ENCODE measurements at regions not wholly inside any gene's neighbourhood (a gene's known extent, or its start where the extent isn't known, plus 50 kb on each side); places are given as distances from the start of the nearest gene placed in this dataset.

GRCh38 chr2:71815701-71816474, 331.8 kb downstream of the CYP26B1 start:
- no peak overlapping the region for H3K4me3 Mint-ChIP-seq
- no peak overlapping the region for H3K27ac Mint-ChIP-seq
- peaks cover 8% of the 10 kb centered on the region for H3K4me1 Mint-ChIP-seq
- DNase-seq (ENCODE audit: low spot score in 2 of 2, unreplicated experiment in 2 of 2): no peak
- no peak for TF ChIP-seq CTCF (IDR thresholded peaks at IDR 0.05; ENCODE audit: unreplicated experiment)
- no peaks in the 10 kb centered on the region for H3K27me3 Mint-ChIP-seq (ENCODE audit: low read depth)
- peaks cover 4% of the 10 kb centered on the region for H3K9me3 Mint-ChIP-seq
- H3K36me3 Mint-ChIP-seq: no peaks in the 10 kb centered on the region

- H3K4me3 Mint-ChIP-seq: no peak overlapping the region
- no peak for DNase-seq (ENCODE audit: low spot score in 2 of 2, unreplicated experiment in 2 of 2)
- H3K4me1 Mint-ChIP-seq: peaks cover 8% of the 10 kb centered on the region
Measured at GRCh38 chr2:71814885-71815284, 332.8 kb downstream of the CYP26B1 start.

GRCh38 chr2:71813807-71814470, 333.7 kb downstream of the CYP26B1 start:
- TF ChIP-seq CTCF (IDR thresholded peaks at IDR 0.05; ENCODE audit: unreplicated experiment): no peak

More at GRCh38 chr2:71814885-71815284, 332.8 kb downstream of the CYP26B1 start:
- no peak overlapping the region for H3K27ac Mint-ChIP-seq
- H3K36me3 Mint-ChIP-seq: no peaks in the 10 kb centered on the region
- H3K9me3 Mint-ChIP-seq: no peaks in the 10 kb centered on the region
- no peaks in the 10 kb centered on the region for H3K27me3 Mint-ChIP-seq (ENCODE audit: low read depth)
- TF ChIP-seq CTCF (IDR thresholded peaks at IDR 0.05; ENCODE audit: unreplicated experiment): no peak

GRCh38 chr2:71813315-71813714, 334.3 kb downstream of the CYP26B1 start:
- H3K27ac Mint-ChIP-seq: no peak overlapping the region
- no peaks in the 10 kb centered on the region for H3K36me3 Mint-ChIP-seq
- no peaks in the 10 kb centered on the region for H3K27me3 Mint-ChIP-seq (ENCODE audit: low read depth)
- peaks cover 9% of the 10 kb centered on the region for H3K4me1 Mint-ChIP-seq
- no peak for TF ChIP-seq CTCF (IDR thresholded peaks at IDR 0.05; ENCODE audit: unreplicated experiment)
- no peaks in the 10 kb centered on the region for H3K9me3 Mint-ChIP-seq
- no peak for DNase-seq (ENCODE audit: low spot score in 2 of 2, unreplicated experiment in 2 of 2)
- no peak overlapping the region for H3K4me3 Mint-ChIP-seq

More at GRCh38 chr2:71813807-71814470, 333.7 kb downstream of the CYP26B1 start:
- H3K27me3 Mint-ChIP-seq (ENCODE audit: low read depth): no peaks in the 10 kb centered on the region
- no peaks in the 10 kb centered on the region for H3K36me3 Mint-ChIP-seq
- H3K4me3 Mint-ChIP-seq: no peak overlapping the region
- H3K27ac Mint-ChIP-seq: no peak overlapping the region
- DNase-seq (ENCODE audit: low spot score in 2 of 2, unreplicated experiment in 2 of 2): no peak
- H3K4me1 Mint-ChIP-seq: peaks cover 8% of the 10 kb centered on the region
- no peaks in the 10 kb centered on the region for H3K9me3 Mint-ChIP-seq

GRCh38 chr2:71812736-71813135, 334.9 kb downstream of the CYP26B1 start:
- Mint-ChIP-seq H3K4me3 (no peak overlapping the region), H3K4me1 (peaks cover 14% of the 10 kb centered on the region), H3K27me3 (ENCODE audit: low read depth) (no peaks in the 10 kb centered on the region), H3K9me3 (no peaks in the 10 kb centered on the region), H3K27ac (no peak overlapping the region), H3K36me3 (no peaks in the 10 kb centered on the region)
- no peak for TF ChIP-seq CTCF (IDR thresholded peaks at IDR 0.05; ENCODE audit: unreplicated experiment)
- no peak for DNase-seq (ENCODE audit: low spot score in 2 of 2, unreplicated experiment in 2 of 2)

Measured in mesothelial cell of epicardium (in vitro differentiated cells).